Tibial nerve (tissue), 4 donors: ENCODE measurements at regions not wholly inside any gene's neighbourhood (a gene's known extent, or its start where the extent isn't known, plus 50 kb on each side); places are given as distances from the start of the nearest gene placed in this dataset.

Experiments used
- CTCF ChIP-seq, 5 experiments: fragments of 200-600 bp in 3 of 5; fragments of 450-650 bp in 2 of 5; sonication (generic) in 3 of 5; IDR thresholded peaks; one replicate each; pipeline ENCODE4 v1.5.1; 2016 to 2019; ENCODE audit warnings: antibody characterized with exemption in 5 of 5, mild to moderate bottlenecking in 3 of 5, moderate library complexity in 2 of 5
- EP300 ChIP-seq, 2 donors: sonication (generic); formaldehyde crosslinking; IDR thresholded peaks; one replicate each; pipeline ENCODE4 v1.6.1; 2017; ENCODE audit warnings: antibody characterized with exemption in 2 of 2, mild to moderate bottlenecking in 1 of 2
- POLR2A ChIP-seq, 2 donors: fragments of 450-650 bp; IDR thresholded peaks; one replicate each; pipeline ENCODE4 v1.6.1; 2017; ENCODE audit warnings: antibody characterized with exemption in 2 of 2, mild to moderate bottlenecking in 2 of 2, moderate library complexity in 2 of 2

GRCh38 chr11:83361831-83362230 is 75.7 kb upstream of the CCDC90B start:
- no peak for TF ChIP-seq CTCF (IDR thresholded peaks at IDR 0.05)
- no peak for TF ChIP-seq POLR2A (IDR thresholded peaks at IDR 0.05)
- no peak for TF ChIP-seq EP300 (IDR thresholded peaks at IDR 0.05)
